ENCODE measurements at regions not wholly inside any gene's neighbourhood (a gene's known extent, or its start where the extent isn't known, plus 50 kb on each side); places are given as distances from the start of the nearest gene placed in this dataset.
"Not testable (repeated sequence)": the region's sequence is repeated elsewhere in the genome, so short reads cannot be mapped to it uniquely, and the experiment has no call there.

- 89 to 92% (median 90%) methylated on average over 4 of the region's 4 CpGs for WGBS, 3 donors
- Histone ChIP-seq H3K27me3 (ENCODE audit: insufficient read depth in 3 of 3, low read length in 2 of 3) (no peaks in the 10 kb centered on the region), H3K36me3 (ENCODE audit: insufficient read depth in 1 of 2, low read depth in 1 of 2) (no peaks in the 10 kb centered on the region), H3K9me3 (no peaks in the 10 kb centered on the region), H3K27ac (no peak overlapping the region), H3K4me1 (no peaks in the 10 kb centered on the region), H3K4me3 (no peak overlapping the region)
- no peak for ATAC-seq
- no peak for DNase-seq
- intact Hi-C loops (cut with DNase I): no loop called here
- TF ChIP-seq CTCF (IDR thresholded peaks at IDR 0.05): no peak
These were observed 85.9 kb downstream of the POM121L12 start for GRCh38 chr7:53121374-53121773.

GRCh38 chr7:53131697-53132096 is 96.3 kb downstream of the POM121L12 start:
- TF ChIP-seq CTCF (IDR thresholded peaks at IDR 0.05): no peak
- H3K4me3 ChIP-seq: no peak overlapping the region
- H3K27me3 ChIP-seq (ENCODE audit: insufficient read depth in 3 of 3, low read length in 2 of 3): no peaks in the 10 kb centered on the region
- DNase-seq: no peak
- H3K9me3 ChIP-seq: no peaks in the 10 kb centered on the region
- ATAC-seq: no peak
- no peak overlapping the region for H3K27ac ChIP-seq
- intact Hi-C loops (cut with DNase I): no loop called here
- 37 to 82% (median 62%) methylated on average over 1 of the region's 1 CpG for WGBS, 3 donors
- H3K36me3 ChIP-seq (ENCODE audit: insufficient read depth in 1 of 2, low read depth in 1 of 2): no peaks in the 10 kb centered on the region
- H3K4me1 ChIP-seq: no peaks in the 10 kb centered on the region

- WGBS, 3 donors: 71 to 93% (median 85%) methylated on average over 2 of the region's 2 CpGs
- H3K36me3 ChIP-seq (ENCODE audit: insufficient read depth in 1 of 2, low read depth in 1 of 2): no peaks in the 10 kb centered on the region
- DNase-seq: no peak
- no peak for TF ChIP-seq CTCF (IDR thresholded peaks at IDR 0.05)
- intact Hi-C loops (cut with DNase I): no loop called here
- H3K9me3 ChIP-seq: no peaks in the 10 kb centered on the region
- H3K27me3 ChIP-seq (ENCODE audit: insufficient read depth in 3 of 3, low read length in 2 of 3): peaks cover 0 to 3% (median 0%) of the 10 kb centered on the region in 3 donors
- H3K4me1 ChIP-seq: no peaks in the 10 kb centered on the region
- no peak overlapping the region for H3K27ac ChIP-seq
- no peak for ATAC-seq
- no peak overlapping the region for H3K4me3 ChIP-seq
These were observed 116.1 kb downstream of the POM121L12 start for GRCh38 chr7:53151496-53151895.

GRCh38 chr7:53187184-53187583 is 151.8 kb downstream of the POM121L12 start:
- WGBS, 3 donors: 92 to 97% (median 95%) methylated on average over 21 to 26 of the region's 27 CpGs
- ATAC-seq; intact Hi-C loops (cut with DNase I); H3K9me3 ChIP-seq; H3K27ac ChIP-seq; H3K4me3 ChIP-seq; H3K27me3 ChIP-seq (ENCODE audit: insufficient read depth in 3 of 3, low read length in 2 of 3); DNase-seq; H3K36me3 ChIP-seq (ENCODE audit: insufficient read depth in 1 of 2, low read depth in 1 of 2); H3K4me1 ChIP-seq: not testable (repeated sequence)

- no peak for ATAC-seq
- H3K4me3 ChIP-seq: no peak overlapping the region
- H3K9me3 ChIP-seq: no peaks in the 10 kb centered on the region
- H3K4me1 ChIP-seq: no peaks in the 10 kb centered on the region
- TF ChIP-seq CTCF (IDR thresholded peaks at IDR 0.05): no peak
- no peak overlapping the region for H3K27ac ChIP-seq
- 75 to 85% (median 80%) methylated on average over 3 of the region's 3 CpGs for WGBS, 3 donors
- DNase-seq: no peak
- intact Hi-C loops (cut with DNase I): no loop called here
- H3K27me3 ChIP-seq (ENCODE audit: insufficient read depth in 3 of 3, low read length in 2 of 3): no peaks in the 10 kb centered on the region
- no peaks in the 10 kb centered on the region for H3K36me3 ChIP-seq (ENCODE audit: insufficient read depth in 1 of 2, low read depth in 1 of 2)
These were observed 155.8 kb downstream of the POM121L12 start for GRCh38 chr7:53191191-53191695.
